ENCODE measurements at regions not wholly inside any gene's neighbourhood (a gene's known extent, or its start where the extent isn't known, plus 50 kb on each side); places are given as distances from the start of the nearest gene placed in this dataset.

DNA sequence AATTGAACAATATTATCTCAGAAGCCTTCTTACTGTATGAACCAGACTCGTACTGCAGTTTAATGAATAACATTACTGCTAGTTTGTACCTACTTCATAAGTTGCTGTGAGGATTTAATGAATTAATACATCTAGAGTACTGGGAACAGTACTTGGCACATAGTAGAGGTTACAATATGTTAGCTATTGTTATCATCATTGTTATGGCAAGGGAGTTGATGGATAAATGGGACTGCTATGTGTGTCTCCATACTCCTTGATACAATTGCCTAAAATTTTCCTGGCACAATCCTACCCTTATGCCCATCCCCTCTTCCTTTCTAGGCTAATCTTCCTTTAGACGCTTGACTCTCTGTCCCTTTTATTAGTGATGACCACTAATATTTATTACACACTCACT is 473.6 kb downstream of the MCTP2 start:
- POLR2A ChIA-PET (ENCODE audit: partially characterized antibody), result no interaction called here
- no peak overlapping the region for H2BK120ac ChIP-seq (replicated peaks; ENCODE audit: low read depth, low read length)
- DNase-seq (ENCODE audit: low read depth in 1 of 2, low spot score in 2 of 2), result no peak
- no peak overlapping the region for H2AK5ac ChIP-seq (ENCODE audit: low read depth, low read length)
- H3K9ac ChIP-seq (replicated peaks in 1 of 4; ENCODE audit: extremely low read depth in 1 of 4, low read depth in 3 of 4, low read length in 3 of 4), result no peak overlapping the region
- H3K36me3 ChIP-seq (ENCODE audit: control insufficient read depth in 2 of 4, insufficient read depth in 4 of 4, low read length in 3 of 4), result no peaks in the 10 kb centered on the region
- H2AFZ ChIP-seq (ENCODE audit: low read length), result no peak overlapping the region
- no peak overlapping the region for H3K4ac ChIP-seq (replicated peaks; ENCODE audit: insufficient read length, low read depth, low read length)
- no peaks in the 10 kb centered on the region for H3K9me3 ChIP-seq (ENCODE audit: insufficient read depth in 2 of 2, low read depth in 1 of 2, low read length in 1 of 2)
- H3K79me1 ChIP-seq (ENCODE audit: low read depth, low read length), result no peaks in the 10 kb centered on the region
- no peak overlapping the region for H4K8ac ChIP-seq (ENCODE audit: extremely low read depth, insufficient read depth, low read length)
- no peak overlapping the region for H2BK12ac ChIP-seq (ENCODE audit: low read depth, low read length)
- H2BK15ac ChIP-seq (ENCODE audit: low read length), result no peak overlapping the region
- H3K4me2 ChIP-seq (ENCODE audit: insufficient read depth in 1 of 2, low read depth in 2 of 2, low read length in 2 of 2), result no peak overlapping the region
- no peak overlapping the region for H2BK20ac ChIP-seq (ENCODE audit: low read length)
- FAIRE-seq, result no peak
- no peaks in the 10 kb centered on the region for H3K4me1 ChIP-seq (replicated peaks in 1 of 4; ENCODE audit: control insufficient read depth in 3 of 4, insufficient read depth in 4 of 4, low read length in 3 of 4)
- H3K23me2 ChIP-seq (ENCODE audit: low read depth, low read length), result no peaks in the 10 kb centered on the region
- H3K23ac ChIP-seq (ENCODE audit: insufficient read length), result no peak overlapping the region
- H4K5ac ChIP-seq (ENCODE audit: insufficient read length, low read depth, low read length), result no peak overlapping the region
- H2BK5ac ChIP-seq (ENCODE audit: low read depth, low read length), result no peak overlapping the region
- no peak overlapping the region for H3K27ac ChIP-seq (ENCODE audit: low read depth, low read length)
- H3K56ac ChIP-seq (replicated peaks; ENCODE audit: insufficient read length, low read depth, low read length), result no peak overlapping the region
- H3K79me2 ChIP-seq (ENCODE audit: control insufficient read depth in 1 of 2, insufficient read depth in 2 of 2, low read length in 2 of 2), result no peaks in the 10 kb centered on the region
- 94% methylated on average over 2 of the region's 2 CpGs; no CpG with 5 or more reads in 1 of the 2 experiments for WGBS, 2 experiments (ENCODE audit: extremely low coverage in 1 of 2, insufficient coverage in 1 of 2, insufficient read length in 1 of 2, insufficient replicate concordance in 2 of 2, low coverage in 1 of 2, low lambda C conversion rate in 2 of 2, missing lambda C conversion rate in 1 of 2)
- TF ChIP-seq TBP (IDR thresholded peaks at IDR 0.05; ENCODE audit: low read depth, low read length), result no peak
- TF ChIP-seq BACH1 (IDR thresholded peaks at IDR 0.05; ENCODE audit: low read length), result no peak
- no peak for TF ChIP-seq EP300 (IDR thresholded peaks at IDR 0.05; ENCODE audit: borderline replicate concordance in 1 of 2, low read depth in 2 of 2, low read length in 2 of 2)
- no peak for TF ChIP-seq NRF1 (IDR thresholded peaks at IDR 0.05; ENCODE audit: low read depth, low read length)
- no peak for TF ChIP-seq RFX5 (IDR thresholded peaks at IDR 0.05; ENCODE audit: borderline replicate concordance, low read depth, low read length)
- no peak for TF ChIP-seq EZH2 (IDR thresholded peaks at IDR 0.05; ENCODE audit: low read depth, low read length, severe bottlenecking)
- TF ChIP-seq MAFK (IDR thresholded peaks at IDR 0.05; ENCODE audit: low read depth, low read length), result no peak
- TF ChIP-seq SRF (IDR thresholded peaks at IDR 0.05; ENCODE audit: low read depth, low read length), result no peak
- no peak overlapping the region for H3K14ac ChIP-seq (ENCODE audit: insufficient read length)
- CTCF ChIA-PET (ENCODE audit: partially characterized antibody), result interaction anchor here (1.2 kb wide), 3 partner anchors 128 to 319 kb away, joined by 3 read pairs; no protein-coding TSS in a partner anchor
- H3K4me3 ChIP-seq (ENCODE audit: extremely low read depth in 1 of 4, insufficient read depth in 2 of 4, low read depth in 3 of 4, low read length in 4 of 4), result no peak overlapping the region
- no peaks in the 10 kb centered on the region for H3K27me3 ChIP-seq (replicated peaks in 1 of 4; ENCODE audit: control insufficient read depth in 3 of 4, extremely low read depth in 1 of 4, insufficient read depth in 3 of 4, low read length in 3 of 4)
- no peaks in the 10 kb centered on the region for H4K20me1 ChIP-seq (replicated peaks in 1 of 2; ENCODE audit: control insufficient read depth in 1 of 2, insufficient read depth in 2 of 2, low read length in 2 of 2)
- no peak overlapping the region for H4K91ac ChIP-seq (replicated peaks; ENCODE audit: insufficient read length, low read length)
- no peak overlapping the region for H3K18ac ChIP-seq (ENCODE audit: extremely low read depth, low read length)

Data from H1 (cell line).